ENCODE measurements at regions not wholly inside any gene's neighbourhood (a gene's known extent, or its start where the extent isn't known, plus 50 kb on each side); places are given as distances from the start of the nearest gene placed in this dataset.
"Not testable (repeated sequence)": the region's sequence is repeated elsewhere in the genome, so short reads cannot be mapped to it uniquely, and the experiment has no call there.

GRCh38 chr9:75775966-75776691, 114.3 kb upstream of the PCSK5 start:
- DNase-seq (ENCODE audit: low read depth): no peak

GRCh38 chr9:75780185-75780584, 110.3 kb upstream of the PCSK5 start:
- DNase-seq (ENCODE audit: low read depth): no peak

- no peak for DNase-seq (ENCODE audit: low read depth)
These were observed 102.4 kb upstream of the PCSK5 start for GRCh38 chr9:75788006-75788634.

- DNase-seq (ENCODE audit: low read depth): no peak
These were observed 93.3 kb upstream of the PCSK5 start for GRCh38 chr9:75797085-75797580.

- DNase-seq (ENCODE audit: low read depth): no peak
These were observed 92.0 kb upstream of the PCSK5 start for GRCh38 chr9:75798505-75798904.

- no peak for DNase-seq (ENCODE audit: low read depth)
These were observed 87.3 kb upstream of the PCSK5 start for GRCh38 chr9:75803130-75803529.

GRCh38 chr9:75810063-75810462, 80.4 kb upstream of the PCSK5 start:
- no peak for DNase-seq (ENCODE audit: low read depth)

GRCh38 chr9:75811692-75812091, 78.8 kb upstream of the PCSK5 start:
- no peak for DNase-seq (ENCODE audit: low read depth)

- DNase-seq (ENCODE audit: low read depth): no peak
These were observed 78.3 kb upstream of the PCSK5 start for GRCh38 chr9:75812141-75812540.

GRCh38 chr9:75814667-75815066, 75.8 kb upstream of the PCSK5 start:
- no peak for DNase-seq (ENCODE audit: low read depth)

- not testable (repeated sequence) for DNase-seq (ENCODE audit: low read depth)
These were observed 69.9 kb upstream of the PCSK5 start for GRCh38 chr9:75820471-75821115.

- no peak for DNase-seq (ENCODE audit: low read depth)
These were observed 67.3 kb upstream of the PCSK5 start for GRCh38 chr9:75823151-75823550.

GRCh38 chr9:75824816-75825568, 65.5 kb upstream of the PCSK5 start:
- DNase-seq (ENCODE audit: low read depth): no peak

GRCh38 chr9:75826314-75826713, 64.2 kb upstream of the PCSK5 start:
- DNase-seq (ENCODE audit: low read depth): no peak

- DNase-seq (ENCODE audit: low read depth): no peak
These were observed 60.2 kb upstream of the PCSK5 start for GRCh38 chr9:75830303-75830702.

GRCh38 chr9:75833778-75834177, 56.7 kb upstream of the PCSK5 start:
- DNase-seq (ENCODE audit: low read depth): no peak

- DNase-seq (ENCODE audit: low read depth): no peak
These were observed 55.6 kb upstream of the PCSK5 start for GRCh38 chr9:75834878-75835277.

All from activated T-cell treated with anti-CD3 and anti-CD28 coated beads for 48 hours (primary cell).